Cerebellar cortex (tissue), 1 donor: ENCODE measurements at regions not wholly inside any gene's neighbourhood (a gene's known extent, or its start where the extent isn't known, plus 50 kb on each side); places are given as distances from the start of the nearest gene placed in this dataset.

Experiments used
- DNase-seq: peaks from one replicate; pipeline ENCODE4 v3.0.0-alpha.2; 2015; ENCODE audit warnings: low spot score

- no peak for DNase-seq
These were observed 621.0 kb upstream of the IGFBP3 start for GRCh38 chr7:46542076-46542475.

GRCh38 chr7:46539892-46540483 lies 618.9 kb upstream of the IGFBP3 start:
- peak; percentile 4 for DNase-seq

GRCh38 chr7:46537191-46537905 lies 616.3 kb upstream of the IGFBP3 start:
- DNase-seq = no peak

GRCh38 chr7:46534664-46535588 lies 613.9 kb upstream of the IGFBP3 start:
- DNase-seq = no peak

GRCh38 chr7:46533946-46534345 lies 612.9 kb upstream of the IGFBP3 start:
- no peak for DNase-seq

GRCh38 chr7:46532571-46532970 lies 611.5 kb upstream of the IGFBP3 start:
- no peak for DNase-seq

- no peak for DNase-seq
These were observed 609.1 kb upstream of the IGFBP3 start for GRCh38 chr7:46530081-46530750.

- no peak for DNase-seq
These were observed 606.3 kb upstream of the IGFBP3 start for GRCh38 chr7:46527360-46527759.

- no peak for DNase-seq
These were observed 604.8 kb upstream of the IGFBP3 start for GRCh38 chr7:46525876-46526275.

GRCh38 chr7:46524350-46524749 lies 603.3 kb upstream of the IGFBP3 start:
- DNase-seq = no peak

- DNase-seq = no peak
These were observed 601.4 kb upstream of the IGFBP3 start for GRCh38 chr7:46522354-46522906.

- no peak for DNase-seq
These were observed 597.6 kb upstream of the IGFBP3 start for GRCh38 chr7:46518713-46519112.

- no peak for DNase-seq
These were observed 594.9 kb upstream of the IGFBP3 start for GRCh38 chr7:46515844-46516590.

- no peak for DNase-seq
These were observed 592.4 kb upstream of the IGFBP3 start for GRCh38 chr7:46513447-46513848.

- DNase-seq = no peak
These were observed 591.9 kb upstream of the IGFBP3 start for GRCh38 chr7:46512891-46513413.

- DNase-seq = no peak
These were observed 590.6 kb upstream of the IGFBP3 start for GRCh38 chr7:46511442-46512215.

- DNase-seq = no peak
These were observed 587.5 kb upstream of the IGFBP3 start for GRCh38 chr7:46508583-46508982.

- no peak for DNase-seq
These were observed 586.5 kb upstream of the IGFBP3 start for GRCh38 chr7:46507560-46507959.

- DNase-seq = no peak
These were observed 573.4 kb upstream of the IGFBP3 start for GRCh38 chr7:46494441-46494840.

GRCh38 chr7:46494028-46494427 lies 573.0 kb upstream of the IGFBP3 start:
- no peak for DNase-seq
